Hepatocyte (in vitro differentiated cells): ENCODE measurements at regions not wholly inside any gene's neighbourhood (a gene's known extent, or its start where the extent isn't known, plus 50 kb on each side); places are given as distances from the start of the nearest gene placed in this dataset.

Source experiments
- DNase-seq: peaks from one replicate; pipeline ENCODE4 v3.0.0-alpha.2; 2016; ENCODE audit warnings: low spot score
- H2AFZ ChIP-seq: fragments of 200-600 bp; sonication (generic); 2 replicates; pipeline ENCODE4 v1.6.0; 2016; ENCODE audit warnings: antibody characterized with exemption, mild to moderate bottlenecking
- H3K27ac ChIP-seq: fragments of 200-600 bp; sonication (generic); 2 replicates; pipeline ENCODE4 v1.5.1; 2016; ENCODE audit warnings: mild to moderate bottlenecking
- H3K27me3 ChIP-seq: fragments of 200-600 bp; sonication (generic); 2 replicates; pipeline ENCODE4 v1.6.1; 2016
- H3K36me3 ChIP-seq: fragments of 200-600 bp; sonication (generic); replicated peaks from 2 replicates; pipeline ENCODE4 v1.5.1; 2016; ENCODE audit warnings: low read depth; ENCODE audit not compliant: insufficient read depth
- H3K4me1 ChIP-seq: fragments of 200-600 bp; sonication (generic); 2 replicates; pipeline ENCODE4 v1.5.1; 2016; ENCODE audit warnings: mild to moderate bottlenecking, moderate library complexity; ENCODE audit not compliant: insufficient read depth
- H3K4me2 ChIP-seq: fragments of 200-600 bp; sonication (generic); 2 replicates; pipeline ENCODE4 v1.6.0; 2016
- H3K4me3 ChIP-seq: fragments of 200-600 bp; sonication (generic); 2 replicates; pipeline ENCODE4 v1.5.1; 2016; ENCODE audit warnings: mild to moderate bottlenecking
- H3K79me2 ChIP-seq: fragments of 200-600 bp; sonication (generic); 2 replicates; pipeline ENCODE4 v1.6.0; 2017; ENCODE audit warnings: mild to moderate bottlenecking
- H3K9me2 ChIP-seq: fragments of 200-600 bp; sonication (generic); replicated peaks from 2 replicates; pipeline ENCODE4 v1.6.0; 2017; ENCODE audit warnings: mild to moderate bottlenecking; ENCODE audit not compliant: insufficient read depth
- H3K9me3 ChIP-seq: fragments of 200-600 bp; sonication (generic); 2 replicates; pipeline ENCODE4 v1.5.1; 2016; ENCODE audit warnings: low read depth, mild to moderate bottlenecking
- H4K20me1 ChIP-seq: fragments of 200-600 bp; sonication (generic); 2 replicates; pipeline ENCODE4 v1.6.0; 2016; ENCODE audit warnings: mild to moderate bottlenecking; ENCODE audit not compliant: insufficient read depth, poor library complexity, severe bottlenecking
- CTCF ChIP-seq: fragments of 200-600 bp; sonication (generic); IDR thresholded peaks from 2 replicates; pipeline ENCODE4 v1.5.1; 2016; ENCODE audit warnings: antibody characterized with exemption, mild to moderate bottlenecking; ENCODE audit not compliant: poor library complexity
- EZH2 ChIP-seq: fragments of 200-600 bp; sonication (generic); IDR thresholded peaks from 2 replicates; pipeline ENCODE4 v1.6.1; 2016; ENCODE audit warnings: antibody characterized with exemption, mild to moderate bottlenecking, borderline replicate concordance
- EZH2phosphoT487 ChIP-seq: fragments of 200-600 bp; sonication (generic); IDR thresholded peaks from one replicate; pipeline ENCODE4 v1.6.1; 2018; ENCODE audit warnings: antibody characterized with exemption, mild to moderate bottlenecking, low read depth, moderate library complexity; ENCODE audit not compliant: unreplicated experiment, severe bottlenecking
- WGBS: methylation state at CpG from one replicate; pipeline ENCODE4 v1.1.6; 2016; ENCODE audit warnings: low lambda C conversion rate; ENCODE audit errors: missing lambda C conversion rate; 5-methylcytosine and 5-hydroxymethylcytosine counted together

- Histone ChIP-seq H3K4me3 (no peak overlapping the region), H3K4me2 (no peak overlapping the region), H3K27me3 (no peaks in the 10 kb centered on the region), H2AFZ (no peak overlapping the region), H3K9me3 (no peaks in the 10 kb centered on the region), H3K9me2 (no peaks in the 10 kb centered on the region), H3K4me1 (no peaks in the 10 kb centered on the region), H3K27ac (no peak overlapping the region), H3K79me2 (no peaks in the 10 kb centered on the region), H3K36me3 (no peaks in the 10 kb centered on the region), H4K20me1 (no peaks in the 10 kb centered on the region)
- DNase-seq = no peak
- TF ChIP-seq EZH2 = no peak
- TF ChIP-seq CTCF = no peak
- no peak for TF ChIP-seq EZH2phosphoT487
- 75% methylated on average over 6 of the region's 6 CpGs for WGBS
Measured at GRCh38 chr19:27844261-27844660, 1368.7 kb downstream of the UQCRFS1 start.

GRCh38 chr19:27843861-27844260 is 1369.1 kb downstream of the UQCRFS1 start:
- Histone ChIP-seq H3K4me3 (no peak overlapping the region), H3K4me1 (no peaks in the 10 kb centered on the region), H3K9me3 (no peaks in the 10 kb centered on the region), H3K4me2 (no peak overlapping the region), H2AFZ (no peak overlapping the region), H3K27me3 (no peaks in the 10 kb centered on the region), H3K27ac (no peak overlapping the region), H3K9me2 (no peaks in the 10 kb centered on the region), H3K79me2 (no peaks in the 10 kb centered on the region), H3K36me3 (no peaks in the 10 kb centered on the region), H4K20me1 (no peaks in the 10 kb centered on the region)
- DNase-seq = no peak
- WGBS = 94% methylated on average over 3 of the region's 3 CpGs
- TF ChIP-seq CTCF (no peak), EZH2phosphoT487 (no peak), EZH2 (no peak)

GRCh38 chr19:27833031-27833430 is 1379.9 kb downstream of the UQCRFS1 start:
- Histone ChIP-seq H2AFZ (no peak overlapping the region), H3K79me2 (no peaks in the 10 kb centered on the region), H3K9me3 (peaks cover 2% of the 10 kb centered on the region), H3K9me2 (no peaks in the 10 kb centered on the region), H3K27ac (no peak overlapping the region), H3K4me2 (no peak overlapping the region), H3K36me3 (no peaks in the 10 kb centered on the region), H3K4me1 (no peaks in the 10 kb centered on the region), H3K27me3 (no peaks in the 10 kb centered on the region), H4K20me1 (no peaks in the 10 kb centered on the region), H3K4me3 (no peak overlapping the region)
- no peak for DNase-seq
- WGBS = 39% methylated on average over 1 of the region's 1 CpG
- TF ChIP-seq EZH2phosphoT487 (no peak), CTCF (no peak), EZH2 (no peak)

- no peaks in the 10 kb centered on the region for H3K4me1 ChIP-seq
- H3K4me2 ChIP-seq = no peak overlapping the region
- H3K36me3 ChIP-seq = no peaks in the 10 kb centered on the region
- no peak overlapping the region for H3K4me3 ChIP-seq
- no peak for DNase-seq
- 91% methylated on average over 3 of the region's 3 CpGs for WGBS
- H3K9me2 ChIP-seq = no peaks in the 10 kb centered on the region
- H2AFZ ChIP-seq = no peak overlapping the region
- H3K27ac ChIP-seq = no peak overlapping the region
- no peaks in the 10 kb centered on the region for H3K27me3 ChIP-seq
- no peak for TF ChIP-seq EZH2
- no peak for TF ChIP-seq EZH2phosphoT487
- TF ChIP-seq CTCF = no peak
- H3K79me2 ChIP-seq = no peaks in the 10 kb centered on the region
- no peaks in the 10 kb centered on the region for H4K20me1 ChIP-seq
- peaks cover 2% of the 10 kb centered on the region for H3K9me3 ChIP-seq
Measured at GRCh38 chr19:27828829-27829228, 1384.1 kb downstream of the UQCRFS1 start.
